ENCODE measurements at regions not wholly inside any gene's neighbourhood (a gene's known extent, or its start where the extent isn't known, plus 50 kb on each side); places are given as distances from the start of the nearest gene placed in this dataset.

GRCh38 chr1:57989877-57990276, 556.6 kb downstream of the OMA1 start:
- Mint-ChIP-seq H3K9me3 (peaks cover 0 to 8% (median 2%) of the 10 kb centered on the region in 7 donors), H3K36me3 (no peaks in the 10 kb centered on the region), H3K4me1 (peaks cover 7% of the 10 kb centered on the region), H3K27me3 (ENCODE audit: low read depth in 3 of 3) (peaks cover 14 to 22% (median 17%) of the 10 kb centered on the region in 3 donors), H3K27ac (no peak overlapping the region), H3K4me3 (no peak overlapping the region)
- H3K9me3 ChIP-seq (replicated peaks in 1 of 2; ENCODE audit: control insufficient read depth in 1 of 2, insufficient read depth in 1 of 2, low read length in 2 of 2), result no peaks in the 10 kb centered on the region
- 80% methylated on average over 1 of the region's 1 CpG for WGBS (ENCODE audit: insufficient coverage)
- no peak for DNase-seq
- H3K79me2 ChIP-seq (ENCODE audit: insufficient read depth, low read length), result no peaks in the 10 kb centered on the region
- H3K9ac ChIP-seq (ENCODE audit: insufficient read depth, low read length, poor library complexity, severe bottlenecking), result no peak overlapping the region
- H4K20me1 ChIP-seq (ENCODE audit: insufficient read depth, low read length), result no peaks in the 10 kb centered on the region
- intact Hi-C loops (cut with micrococcal nuclease), result no loop called here
- H3K27me3 ChIP-seq (ENCODE audit: control insufficient read depth in 2 of 2, insufficient read depth in 2 of 2, low read length in 2 of 2), result peaks cover 9 to 16% of the 10 kb centered on the region in 2 donors
- no peaks in the 10 kb centered on the region for H3K36me3 ChIP-seq (replicated peaks in 1 of 2; ENCODE audit: control insufficient read depth in 1 of 2, insufficient read depth in 2 of 2, low read length in 2 of 2)
- H2AFZ ChIP-seq (ENCODE audit: insufficient read depth, low read depth, low read length, poor library complexity, severe bottlenecking), result no peak overlapping the region
- H3K27ac ChIP-seq (ENCODE audit: low read depth in 1 of 2, low read length in 2 of 2), result no peak overlapping the region
- TF ChIP-seq CTCF (IDR thresholded peaks at IDR 0.05), result no peak
- H3K4me3 ChIP-seq (replicated peaks in 1 of 3; ENCODE audit: low read depth in 2 of 3, low read length in 3 of 3), result no peak overlapping the region
- no peak overlapping the region for H3K4me2 ChIP-seq (replicated peaks; ENCODE audit: extremely low read depth, low read length, poor library complexity, severe bottlenecking)
- peaks cover 5 to 8% of the 10 kb centered on the region in 2 donors for H3K4me1 ChIP-seq (ENCODE audit: control insufficient read depth in 1 of 2, insufficient read depth in 2 of 2, low read length in 2 of 2)

GRCh38 chr1:57987523-57987922, 559.0 kb downstream of the OMA1 start:
- Histone ChIP-seq H3K4me2 (replicated peaks; ENCODE audit: extremely low read depth, low read length, poor library complexity, severe bottlenecking) (no peak overlapping the region), H3K79me2 (ENCODE audit: insufficient read depth, low read length) (no peaks in the 10 kb centered on the region), H3K27me3 (ENCODE audit: control insufficient read depth in 2 of 2, insufficient read depth in 2 of 2, low read length in 2 of 2) (peaks cover 9 to 19% of the 10 kb centered on the region in 2 donors), H3K4me1 (ENCODE audit: control insufficient read depth in 1 of 2, insufficient read depth in 2 of 2, low read length in 2 of 2) (peaks cover 5 to 8% of the 10 kb centered on the region in 2 donors), H3K9me3 (replicated peaks in 1 of 2; ENCODE audit: control insufficient read depth in 1 of 2, insufficient read depth in 1 of 2, low read length in 2 of 2) (no peaks in the 10 kb centered on the region), H4K20me1 (ENCODE audit: insufficient read depth, low read length) (no peaks in the 10 kb centered on the region), H3K27ac (ENCODE audit: low read depth in 1 of 2, low read length in 2 of 2) (no peak overlapping the region), H3K36me3 (replicated peaks in 1 of 2; ENCODE audit: control insufficient read depth in 1 of 2, insufficient read depth in 2 of 2, low read length in 2 of 2) (no peaks in the 10 kb centered on the region), H2AFZ (ENCODE audit: insufficient read depth, low read depth, low read length, poor library complexity, severe bottlenecking) (no peak overlapping the region), H3K9ac (ENCODE audit: insufficient read depth, low read length, poor library complexity, severe bottlenecking) (no peak overlapping the region), H3K4me3 (replicated peaks in 1 of 3; ENCODE audit: low read depth in 2 of 3, low read length in 3 of 3) (no peak overlapping the region)
- WGBS (ENCODE audit: insufficient coverage), result 82% methylated on average over 2 of the region's 4 CpGs
- Mint-ChIP-seq H3K36me3 (no peaks in the 10 kb centered on the region), H3K27ac (no peak overlapping the region), H3K9me3 (peaks cover 0 to 8% (median 0%) of the 10 kb centered on the region in 7 donors), H3K4me3 (peak overlapping the region in 1 of 2 donors; percentile 49), H3K27me3 (ENCODE audit: low read depth in 3 of 3) (peaks cover 18 to 27% (median 23%) of the 10 kb centered on the region in 3 donors), H3K4me1 (peaks cover 7% of the 10 kb centered on the region)
- intact Hi-C loops (cut with micrococcal nuclease), result no loop called here
- DNase-seq, result no peak
- TF ChIP-seq CTCF (IDR thresholded peaks at IDR 0.05), result no peak
